ENCODE measurements at regions not wholly inside any gene's neighbourhood (a gene's known extent, or its start where the extent isn't known, plus 50 kb on each side); places are given as distances from the start of the nearest gene placed in this dataset.

GRCh38 chrX:39582976-39583375 lies 514.8 kb downstream of the BCOR start (continued):
- TF ChIP-seq REST (IDR thresholded peaks at IDR 0.05; ENCODE audit: low read depth) (no peak), ZFX (IDR thresholded peaks at IDR 0.05) (no peak), SP1 (IDR thresholded peaks at IDR 0.05; ENCODE audit: low read depth) (no peak)

- H4K20me1 ChIP-seq (ENCODE audit: insufficient read depth) = no peaks in the 10 kb centered on the region
- no peak overlapping the region for H3K9ac ChIP-seq (ENCODE audit: low read length)
- no peak overlapping the region for H2AFZ ChIP-seq (ENCODE audit: low read depth, low read length, poor library complexity, severe bottlenecking)
- RAD21 ChIA-PET (ENCODE audit: low non-redundant PET in 1 of 2, low total read pairs in 2 of 2, uncharacterized antibody in 2 of 2, unreplicated experiment in 2 of 2) = no interaction called here
- TF ChIP-seq REST (IDR thresholded peaks at IDR 0.05; ENCODE audit: low read depth) = no peak
- TF ChIP-seq EZH2phosphoT487 (IDR thresholded peaks at IDR 0.05; ENCODE audit: borderline replicate concordance) = no peak
- no peak for TF ChIP-seq FOSL1 (IDR thresholded peaks at IDR 0.05; ENCODE audit: low read depth)
- TF ChIP-seq SP1 (IDR thresholded peaks at IDR 0.05; ENCODE audit: low read depth) = no peak
- no peak for TF ChIP-seq RAD21 (IDR thresholded peaks at IDR 0.05; ENCODE audit: low read depth)
- TF ChIP-seq ZBTB33 (IDR thresholded peaks at IDR 0.05; ENCODE audit: extremely low read depth, insufficient replicate concordance, low read length) = no peak
- TF ChIP-seq EGR1 (IDR thresholded peaks at IDR 0.05; ENCODE audit: low read depth) = no peak
- TF ChIP-seq CEBPB (IDR thresholded peaks at IDR 0.05; ENCODE audit: low read depth) = no peak
- TF ChIP-seq TCF7L2 (IDR thresholded peaks at IDR 0.05; ENCODE audit: borderline replicate concordance, extremely low read depth, insufficient read depth, insufficient read length) = no peak
- ATAC-seq = no peak
- peaks cover 0 to 9% of the 10 kb centered on the region in 2 experiments; a peak in 1 of 4 replicates for H3K4me1 ChIP-seq (ENCODE audit: control insufficient read depth in 1 of 2, insufficient read depth in 2 of 2, low read length in 2 of 2)
- CTCF ChIA-PET = no interaction called here
- no peaks in the 10 kb centered on the region for H3K36me3 ChIP-seq (ENCODE audit: control insufficient read depth in 1 of 2, insufficient read depth in 2 of 2, low read length in 2 of 2)
- no peaks in the 10 kb centered on the region for H3K27me3 ChIP-seq (ENCODE audit: insufficient read depth, low read length)
- no peak overlapping the region for H3K27ac ChIP-seq (ENCODE audit: low read depth, low read length)
- no peak overlapping the region for H3K4me3 ChIP-seq (replicated peaks in 1 of 2; ENCODE audit: low read depth in 1 of 2, low read length in 2 of 2)
- intact Hi-C loops (cut with micrococcal nuclease) = no loop called here
- no peaks in the 10 kb centered on the region for H3K79me2 ChIP-seq (ENCODE audit: insufficient read depth, low read length)
- no peaks in the 10 kb centered on the region for H3K9me3 ChIP-seq (ENCODE audit: control insufficient read depth in 1 of 2, insufficient read depth in 1 of 2, low read depth in 1 of 2, low read length in 2 of 2)
- H3K9me2 ChIP-seq (ENCODE audit: insufficient read depth) = no peaks in the 10 kb centered on the region
- POLR2A ChIA-PET = no interaction called here
- BruUV-seq (replicated peaks) = no TSS peak
- no peak for DNase-seq (ENCODE audit: low read depth, low spot score)
- no peak overlapping the region for H3K4me2 ChIP-seq (ENCODE audit: low read length)
Measured at GRCh38 chrX:39585808-39586207, 511.9 kb downstream of the BCOR start.

Measured in HCT116 (cell line).